ENCODE measurements at regions not wholly inside any gene's neighbourhood (a gene's known extent, or its start where the extent isn't known, plus 50 kb on each side); places are given as distances from the start of the nearest gene placed in this dataset.
A peak's percentile ranks its signal among the peaks of the same experiment; 100 is the strongest.

DNA sequence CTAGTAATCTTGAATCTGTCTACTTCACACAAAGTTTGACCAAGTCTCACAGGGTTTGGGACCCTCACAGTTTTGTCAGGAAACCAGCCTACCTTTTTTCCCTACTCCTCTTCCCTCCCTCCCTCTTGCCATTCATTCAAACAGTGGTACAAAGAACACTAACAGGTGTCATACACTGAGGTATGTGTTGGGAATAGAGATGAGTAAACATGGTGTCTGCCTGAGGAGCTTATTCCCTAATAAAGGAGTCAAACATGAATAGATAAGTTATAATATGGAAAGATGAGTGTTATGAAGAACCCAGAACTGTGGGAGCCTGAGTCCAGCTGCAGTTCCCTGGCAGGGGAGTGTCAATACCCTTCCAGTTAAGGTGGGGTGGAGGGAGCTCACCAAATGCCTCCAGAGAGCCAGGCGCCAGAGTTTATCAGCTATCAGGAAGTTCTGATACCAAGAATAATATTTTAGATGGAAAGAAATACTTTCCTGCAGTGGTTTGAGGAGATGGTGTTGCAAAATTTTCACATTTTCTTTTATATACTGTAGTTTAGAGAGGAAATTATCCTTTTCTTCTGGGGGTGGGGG, 183.4 kb upstream of the NR3C1 start:
- DNase-seq (ENCODE audit: low spot score) = no peak

DNA sequence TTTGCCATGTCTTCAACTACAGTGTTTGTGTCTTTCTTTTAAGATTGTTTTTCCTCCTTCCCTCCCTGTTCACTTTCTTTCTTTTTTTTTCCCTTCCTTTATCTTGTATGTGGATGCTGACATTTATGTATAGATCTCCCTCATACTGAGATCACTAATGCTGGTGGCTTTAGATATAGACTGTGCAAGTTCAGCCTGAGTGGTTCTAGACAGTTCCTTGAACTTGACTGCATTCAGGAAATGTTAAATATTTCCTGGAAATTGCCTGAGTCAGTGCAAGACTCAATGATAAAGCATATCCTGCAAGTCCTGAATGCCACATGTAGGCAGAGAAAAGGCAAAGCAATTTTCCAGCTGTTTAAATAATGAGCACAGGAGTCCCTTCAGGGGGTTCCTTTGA, 182.5 kb upstream of the NR3C1 start:
- no peak for DNase-seq (ENCODE audit: low spot score)

DNA sequence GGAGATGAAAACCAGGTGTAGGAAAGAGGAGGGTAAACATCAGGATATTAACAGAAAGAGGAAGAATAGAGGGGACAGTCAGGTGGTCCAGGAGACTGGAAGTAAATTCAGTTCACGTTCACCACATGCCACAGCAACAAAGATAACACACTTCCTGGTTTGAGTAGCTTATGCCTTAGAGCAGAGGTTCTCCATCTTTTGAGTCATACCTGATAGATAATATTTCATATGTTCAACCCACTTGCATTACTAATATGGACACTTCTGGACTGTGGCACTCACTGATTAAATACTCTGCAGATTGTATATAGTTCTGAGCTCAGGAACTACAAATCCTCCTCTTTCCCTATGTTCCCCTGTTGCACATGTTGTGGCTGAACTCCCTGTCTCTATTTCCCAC, 179.9 kb upstream of the NR3C1 start:
- DNase-seq (ENCODE audit: low spot score) = no peak

DNA sequence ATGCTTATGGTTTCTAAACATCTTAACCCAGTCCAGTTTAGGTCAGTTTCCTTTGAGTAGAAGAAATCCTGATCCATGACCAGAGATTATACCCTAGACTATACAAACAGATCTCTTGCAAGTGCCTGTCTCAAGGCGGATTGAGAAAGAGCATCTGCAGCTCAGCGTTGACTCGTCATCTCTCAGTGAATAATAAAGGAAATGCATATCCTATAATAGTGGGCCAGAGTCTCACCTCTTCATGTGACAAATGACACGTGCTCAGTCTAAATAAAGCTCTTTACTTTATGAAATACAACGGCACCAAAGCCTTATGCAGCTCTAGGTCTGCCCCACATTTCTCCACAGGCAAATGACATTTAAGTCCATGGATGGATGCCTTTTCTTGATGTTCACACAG, 179.4 kb upstream of the NR3C1 start:
- DNase-seq (ENCODE audit: low spot score) = no peak

DNA sequence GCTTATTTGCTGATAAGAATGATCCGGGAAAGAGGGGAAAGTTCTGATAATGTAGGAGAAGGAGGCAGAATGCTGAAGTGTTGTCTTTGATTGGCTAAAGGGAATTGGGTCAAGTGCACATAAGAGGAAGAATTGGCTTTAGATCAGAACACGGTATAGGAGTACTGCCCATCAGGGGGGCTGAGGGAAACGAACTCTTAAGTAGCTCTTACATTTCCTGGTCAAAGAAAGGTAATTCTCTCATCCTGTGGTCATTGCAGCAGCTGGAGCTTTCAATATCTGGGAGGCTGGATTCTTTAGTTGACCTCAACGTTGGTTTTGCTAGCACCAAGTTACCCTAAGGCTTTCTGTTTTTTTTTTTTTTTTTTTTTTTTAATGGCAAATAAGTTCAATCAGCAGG, 178.7 kb upstream of the NR3C1 start:
- no peak for DNase-seq (ENCODE audit: low spot score)

DNA sequence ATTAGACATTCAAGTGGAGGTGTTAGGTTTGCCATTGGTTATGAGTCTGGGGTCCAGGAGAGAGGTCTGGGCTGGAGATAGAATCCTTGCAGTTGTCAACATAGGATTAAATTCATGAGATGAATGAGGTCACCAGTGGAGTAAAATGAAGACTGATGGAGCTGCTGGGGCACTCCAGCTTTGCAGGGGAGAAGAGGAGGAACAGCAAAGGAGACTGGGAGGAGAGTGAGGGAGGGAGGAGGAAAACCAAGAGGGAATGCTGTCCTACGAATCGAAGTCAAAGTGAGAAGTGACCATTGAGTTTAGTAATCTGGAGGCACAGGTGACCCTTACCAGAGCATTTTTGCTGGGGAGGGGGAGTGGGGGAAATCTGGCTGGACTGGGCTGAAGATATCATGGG, 178.2 kb upstream of the NR3C1 start:
- no peak for DNase-seq (ENCODE audit: low spot score)

DNA sequence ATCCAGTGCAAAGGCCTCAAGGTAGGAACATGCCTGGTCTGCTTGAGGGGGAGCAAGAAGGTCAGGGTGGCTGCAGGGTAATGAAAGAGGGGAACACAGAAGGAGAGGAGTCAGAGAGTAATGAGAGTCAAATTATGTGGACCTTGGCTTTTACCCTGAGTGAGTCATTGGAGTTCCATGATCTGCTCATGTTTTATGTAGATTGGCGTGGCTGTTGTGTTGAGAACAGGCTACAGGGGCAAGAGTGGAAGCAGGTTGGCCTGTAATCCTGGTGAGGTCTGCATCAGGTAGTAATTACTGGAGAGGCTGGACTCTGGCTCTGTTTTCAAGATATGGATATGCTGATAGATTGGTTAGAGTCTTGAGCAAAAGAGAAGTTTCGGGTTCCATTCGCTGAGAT, 177.7 kb upstream of the NR3C1 start:
- DNase-seq (ENCODE audit: low spot score) = no peak

DNA sequence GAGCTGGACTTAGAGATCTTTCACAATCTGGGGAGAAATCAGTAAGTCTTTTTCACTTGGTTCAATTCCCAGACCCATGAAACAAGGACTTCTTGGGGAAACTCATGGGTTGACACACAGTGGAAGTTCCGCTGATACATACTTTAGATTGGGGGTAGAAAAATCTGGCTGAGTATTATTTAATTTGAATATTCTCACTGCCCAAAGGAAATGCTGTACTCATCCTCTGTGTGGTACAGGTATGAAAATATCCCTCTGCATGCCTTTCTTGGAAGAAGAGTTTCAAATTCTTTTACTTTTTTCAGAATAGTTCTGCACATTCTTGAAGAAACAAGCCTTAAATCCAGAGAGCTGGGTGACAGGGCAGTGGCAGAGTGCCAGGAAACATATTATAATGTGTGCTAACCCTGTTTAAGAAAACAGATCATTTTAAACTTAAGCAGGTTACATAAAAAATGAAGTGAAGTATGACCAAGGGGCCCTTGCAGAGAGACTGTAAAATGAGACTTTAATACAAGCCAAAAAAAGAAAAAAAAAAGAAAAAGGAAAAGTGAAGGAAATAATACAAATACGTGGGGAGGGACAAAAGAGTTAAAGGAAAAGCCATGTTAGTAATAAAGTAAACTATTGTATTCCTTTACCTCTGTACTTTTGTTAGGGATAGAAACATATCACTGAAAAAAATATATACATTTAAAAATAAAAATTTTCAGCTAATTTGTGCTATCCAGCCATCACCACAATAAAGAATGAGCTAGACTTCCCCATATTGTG, 173.4 kb upstream of the NR3C1 start:
- DNase-seq (ENCODE audit: low spot score) = no peak

DNA sequence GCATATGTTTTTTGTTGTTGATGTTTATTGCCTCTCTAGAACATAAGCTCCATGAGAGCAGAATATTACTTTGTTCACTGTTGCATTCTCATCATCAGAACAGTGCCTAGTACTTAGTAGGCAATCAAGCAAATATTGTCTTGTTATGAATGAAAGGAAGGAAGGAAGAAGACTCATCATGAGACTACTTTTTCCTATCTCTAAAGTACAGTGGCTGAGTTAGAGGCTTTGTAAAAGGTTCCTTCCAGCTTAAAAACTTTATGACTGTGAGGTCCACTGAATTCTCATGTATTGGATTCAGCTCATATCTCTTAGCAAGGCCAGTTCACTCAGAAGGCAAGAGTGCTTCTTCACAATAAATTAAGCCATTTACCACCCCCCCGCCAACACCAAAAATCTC, 171.8 kb upstream of the NR3C1 start:
- DNase-seq (ENCODE audit: low spot score) = no peak

DNA sequence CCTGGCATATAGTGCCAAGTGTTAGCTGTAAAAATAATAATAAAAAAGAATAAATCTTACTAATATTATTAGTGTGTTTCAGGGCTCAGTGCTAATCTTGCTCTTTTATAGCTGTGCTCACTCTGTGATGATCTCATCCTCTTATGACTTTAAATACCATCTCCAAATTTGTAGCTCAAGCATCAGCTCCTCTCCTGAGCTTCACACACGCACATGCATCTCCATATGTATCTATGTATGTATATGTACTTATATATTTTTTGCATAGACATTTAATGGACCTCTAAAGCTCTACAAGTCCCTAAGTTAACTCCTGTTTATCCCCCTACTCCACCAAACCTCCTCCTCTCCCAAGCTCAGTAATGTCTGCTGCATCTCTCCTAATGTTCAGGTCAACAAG, 170.8 kb upstream of the NR3C1 start:
- no peak for DNase-seq (ENCODE audit: low spot score)

DNA sequence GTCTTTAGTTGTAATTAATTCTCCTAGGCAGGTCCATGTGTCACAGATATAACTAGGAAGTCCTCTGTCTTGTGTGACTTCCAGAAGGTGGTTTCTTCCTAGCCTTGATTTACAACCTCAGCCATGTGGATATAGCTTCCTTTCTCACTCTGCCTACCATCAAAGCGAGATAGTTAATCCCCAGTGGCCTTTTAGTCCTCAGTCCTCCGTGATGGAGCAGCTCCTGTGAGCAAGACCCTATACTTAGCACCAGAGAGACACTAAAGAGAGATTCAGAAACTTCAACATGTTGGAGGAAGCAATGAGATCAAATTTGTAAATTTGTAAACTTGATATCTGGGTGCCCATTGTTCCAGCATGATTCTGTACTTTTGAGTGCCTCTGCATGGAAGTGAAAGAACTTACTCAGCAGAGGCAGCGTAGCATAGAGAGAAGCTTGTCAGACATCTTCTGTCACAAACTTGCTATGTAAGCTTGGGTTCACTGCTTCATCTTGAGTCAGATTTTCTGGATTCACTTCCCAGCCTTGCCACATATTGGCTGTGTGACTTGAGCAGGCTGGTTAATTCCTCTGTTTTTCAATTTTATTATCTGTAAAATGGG, 170.2 kb upstream of the NR3C1 start:
- peak; percentile 4 for DNase-seq (ENCODE audit: low spot score)

DNA sequence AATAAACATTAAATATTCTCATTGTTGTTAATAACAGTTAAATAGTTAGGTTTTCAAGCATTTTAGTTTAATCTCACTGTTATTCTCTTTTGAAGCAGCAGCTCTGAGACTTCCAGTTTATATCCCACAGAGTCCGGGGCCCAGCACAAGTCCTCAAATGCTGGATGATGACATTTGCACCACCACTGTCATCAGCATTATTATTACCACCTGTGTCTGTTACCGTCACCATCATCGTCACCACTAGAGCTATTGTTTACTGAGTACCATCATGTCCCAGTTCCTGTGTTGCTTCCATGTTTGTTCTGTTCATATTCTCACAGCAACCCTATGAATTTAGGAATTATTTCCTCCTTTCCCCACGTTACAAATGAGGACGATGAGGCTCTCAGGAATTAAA, 169.2 kb upstream of the NR3C1 start:
- DNase-seq (ENCODE audit: low spot score) = no peak

DNA sequence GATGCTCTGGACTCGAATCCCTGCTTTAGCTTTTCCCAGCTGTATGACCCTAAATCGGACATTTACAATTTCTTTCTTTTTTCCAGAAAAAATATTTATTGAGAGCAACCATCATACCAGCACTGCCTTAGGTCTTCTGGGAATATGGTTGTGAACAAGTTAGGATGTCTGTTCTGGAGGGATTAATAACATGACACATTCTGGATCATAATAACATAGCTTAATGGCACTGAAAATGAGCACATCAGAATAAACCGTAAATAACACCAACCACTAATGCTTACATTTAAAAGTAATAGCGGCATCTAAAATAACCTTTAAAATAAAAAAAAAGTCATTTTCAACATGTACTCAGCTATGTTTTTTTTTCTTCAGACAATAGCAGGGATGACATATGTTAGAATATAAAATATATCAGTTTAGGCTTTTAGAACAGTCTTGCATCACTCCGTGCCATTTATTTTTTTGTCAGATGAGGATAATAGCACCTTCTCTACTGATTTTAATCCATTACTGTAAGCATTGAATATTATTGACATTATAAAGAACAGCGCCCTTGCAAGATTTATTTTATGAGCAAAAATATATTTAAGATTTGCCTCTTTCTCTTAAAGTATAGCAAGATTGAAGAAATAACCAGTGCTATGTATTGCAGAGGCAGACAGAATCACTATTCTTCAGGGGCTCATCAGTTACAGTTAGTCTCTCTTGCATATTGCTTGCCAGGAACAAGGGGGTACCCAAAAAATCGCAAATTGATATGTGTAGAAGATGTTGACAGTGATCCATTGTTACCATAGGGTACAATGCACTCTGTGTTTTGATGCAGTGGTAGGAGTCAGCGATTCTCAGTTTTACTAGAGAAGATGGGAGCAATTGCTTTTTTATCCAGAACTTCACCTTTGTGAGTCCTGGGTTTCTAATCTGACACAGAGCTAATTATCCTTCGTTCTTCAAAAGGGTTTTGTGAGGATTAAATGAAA, 168.4 kb upstream of the NR3C1 start:
- DNase-seq (ENCODE audit: low spot score) = no peak

DNA sequence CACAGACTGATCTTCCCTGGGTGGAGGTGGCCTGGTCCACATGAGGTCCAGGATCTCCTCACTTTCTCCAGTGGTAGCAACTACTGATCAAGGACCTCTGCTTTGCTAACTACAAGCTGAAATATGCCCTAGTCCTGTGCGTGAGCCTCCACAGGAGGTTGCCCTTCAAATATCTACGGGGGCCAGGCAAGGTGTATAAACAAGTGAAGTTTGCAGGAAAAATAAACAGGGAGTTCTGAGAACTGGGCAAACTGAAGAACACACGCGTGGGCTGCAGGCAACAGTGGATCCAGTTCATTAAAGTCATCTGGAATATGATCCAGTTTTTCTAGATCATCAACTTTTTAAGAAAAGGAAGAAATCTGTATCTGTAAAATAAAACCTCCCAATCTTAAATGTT, 167.5 kb upstream of the NR3C1 start:
- DNase-seq (ENCODE audit: low spot score) = no peak

DNA sequence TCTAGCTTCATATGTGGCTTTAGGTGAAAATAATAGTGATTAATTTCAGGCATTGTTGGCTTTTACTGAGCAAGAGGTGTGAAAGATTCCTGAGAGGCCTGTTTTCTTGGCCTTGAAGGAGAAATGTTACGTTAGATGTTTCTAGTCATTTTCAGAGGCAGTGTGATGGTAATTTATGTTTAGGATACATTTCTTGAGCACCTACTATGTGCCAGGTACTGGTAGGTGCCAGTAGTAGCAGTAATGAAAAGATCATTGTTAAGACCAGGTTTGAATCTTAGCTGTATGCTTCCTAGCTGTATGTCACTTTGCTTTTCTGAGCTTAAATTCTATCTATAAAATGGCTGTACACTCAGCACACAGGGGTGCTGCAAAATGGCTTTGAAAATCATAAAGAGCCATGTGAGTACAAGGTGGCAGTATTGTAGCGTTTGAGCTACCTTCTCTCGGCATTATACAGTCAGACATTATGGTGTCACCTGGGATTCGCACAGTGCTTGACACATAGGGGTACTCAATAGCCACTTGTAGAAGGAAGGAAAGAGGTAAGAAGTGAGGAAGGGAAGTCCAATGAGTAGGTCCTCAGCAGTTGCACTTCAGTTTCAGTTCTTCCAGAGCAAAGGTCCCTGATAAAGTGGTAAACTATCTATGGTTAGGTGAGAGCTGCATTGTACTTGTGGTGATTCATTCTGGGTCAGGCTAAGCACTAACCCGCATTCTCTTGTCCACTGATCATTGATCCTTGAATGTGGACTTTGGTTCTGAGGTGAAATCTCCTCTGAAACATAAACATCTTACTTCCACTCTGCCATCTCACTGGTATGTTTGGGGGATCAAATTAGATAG, 166.5 kb upstream of the NR3C1 start:
- no peak for DNase-seq (ENCODE audit: low spot score)

DNA sequence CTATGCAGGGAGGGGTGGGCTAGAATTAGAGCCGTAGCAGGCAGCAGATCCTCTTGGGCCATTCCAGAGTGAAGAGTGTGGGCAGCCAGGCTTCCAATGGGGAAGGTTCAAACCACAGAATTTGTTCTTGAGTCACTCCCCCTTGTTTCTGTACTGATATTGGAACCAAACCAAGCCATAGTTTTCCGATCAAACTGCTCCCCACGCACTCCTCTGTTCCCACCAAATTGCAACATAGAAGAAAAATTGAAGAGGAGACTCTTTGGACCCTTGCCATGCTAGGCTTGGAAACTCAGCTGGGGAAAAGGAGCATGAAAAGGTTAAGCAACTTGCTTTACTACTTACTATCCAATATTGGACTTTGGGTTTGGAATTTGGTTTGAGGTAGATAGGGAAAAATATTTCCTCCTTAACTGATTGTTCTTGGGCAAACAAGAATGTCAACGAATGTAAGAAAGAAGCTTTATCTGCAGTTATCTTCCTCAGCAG, 165.8 kb upstream of the NR3C1 start:
- no peak for DNase-seq (ENCODE audit: low spot score)

DNA sequence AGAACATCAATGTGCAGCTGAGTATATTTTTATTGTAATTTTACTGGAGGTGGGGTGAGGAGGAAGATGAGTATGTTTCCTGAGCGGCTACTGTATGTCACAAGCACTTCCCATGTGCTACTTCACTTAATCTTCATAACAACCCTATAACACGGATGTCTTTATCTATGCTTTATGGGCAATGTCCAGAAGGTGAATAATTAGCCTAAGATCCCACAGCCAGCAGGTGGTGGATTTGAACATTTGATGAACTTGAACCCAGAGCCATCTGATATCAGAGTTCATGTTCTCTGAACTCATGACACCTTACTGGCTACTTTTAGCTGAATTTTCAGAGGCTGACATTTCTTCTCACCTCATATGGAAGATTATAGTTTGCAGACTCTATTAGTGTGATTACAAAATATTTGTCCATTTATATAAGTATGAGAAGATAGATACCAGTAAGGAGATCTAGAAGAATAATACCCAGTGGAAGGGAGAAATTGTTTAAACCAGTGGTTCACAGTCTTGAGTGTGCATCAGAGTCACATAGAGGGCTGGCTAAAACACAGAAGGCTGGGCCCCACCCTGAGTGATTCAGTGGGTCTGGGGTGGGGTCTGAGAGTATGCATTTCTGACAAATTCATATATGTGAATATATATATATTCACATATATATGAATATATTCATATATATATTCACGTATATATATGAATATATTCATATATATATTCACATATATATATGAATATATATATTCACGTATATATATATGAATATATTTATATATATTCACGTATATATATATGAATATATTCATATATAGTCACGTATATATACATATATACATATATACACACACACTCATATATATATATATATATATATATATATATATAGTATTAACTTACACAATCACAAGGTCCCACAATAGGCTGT, 164.4 kb upstream of the NR3C1 start:
- no peak for DNase-seq (ENCODE audit: low spot score)

DNA sequence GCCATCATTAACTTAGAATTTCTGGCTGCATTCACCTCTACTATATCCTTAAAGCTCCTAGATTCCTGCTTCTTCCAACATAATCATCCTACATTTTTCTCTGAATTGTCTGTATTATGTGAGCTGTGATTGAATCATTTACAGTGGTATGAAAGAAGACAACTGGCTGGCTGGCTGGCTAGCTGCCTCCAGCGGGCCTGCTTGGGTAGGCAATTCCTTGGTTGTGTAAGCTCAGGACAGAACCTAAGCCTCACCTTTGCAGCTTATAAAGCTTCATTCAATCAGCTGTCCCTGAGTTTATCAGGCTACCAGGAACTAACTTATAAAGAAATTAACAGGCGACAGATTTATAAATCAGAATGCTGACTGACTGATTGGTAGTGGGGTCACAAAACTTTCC, 162.7 kb upstream of the NR3C1 start:
- DNase-seq (ENCODE audit: low spot score) = no peak

DNA sequence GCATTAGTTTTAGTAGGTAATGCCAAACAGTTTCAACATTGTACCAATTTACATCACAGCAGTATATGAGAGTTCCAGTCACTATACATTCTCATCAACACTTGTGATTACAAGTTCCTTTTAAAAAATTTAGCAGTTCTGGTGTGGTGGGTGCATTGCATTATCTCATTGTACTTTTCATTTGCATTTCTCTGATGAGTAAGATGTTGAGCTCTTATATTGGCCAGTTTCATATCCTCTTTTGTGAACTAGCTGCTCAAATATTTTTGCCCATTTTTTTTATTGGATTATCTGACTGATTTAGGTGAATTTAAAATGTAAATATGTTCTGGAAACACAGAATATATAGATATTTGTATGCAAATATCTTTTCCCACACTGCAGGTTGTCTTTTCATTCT, 160.9 kb upstream of the NR3C1 start:
- no peak for DNase-seq (ENCODE audit: low spot score)

DNA sequence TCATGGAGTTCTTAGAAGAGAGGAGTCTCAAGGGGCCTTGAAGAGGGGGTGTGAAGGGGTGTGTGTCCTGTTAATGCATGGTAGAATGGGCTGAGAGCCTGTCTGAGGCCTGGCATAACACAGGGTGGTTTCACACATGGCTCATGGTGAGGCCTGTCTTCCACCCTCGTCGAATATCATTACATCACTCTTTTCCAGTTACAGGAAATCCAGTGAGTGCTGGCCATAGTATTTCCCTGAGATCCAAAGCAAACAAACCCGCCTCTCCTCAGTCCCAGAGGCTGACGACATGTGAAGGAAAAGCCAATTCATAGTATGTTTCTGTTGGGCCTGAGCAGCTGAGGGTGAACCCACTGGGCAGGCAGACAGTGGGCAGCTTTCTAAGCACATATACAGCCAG, 159.4 kb upstream of the NR3C1 start:
- no peak for DNase-seq (ENCODE audit: low spot score)
